CD4-positive, alpha-beta T cell treated with Interleukin-4 for 1 hour (primary cell): ENCODE measurements at regions not wholly inside any gene's neighbourhood (a gene's known extent, or its start where the extent isn't known, plus 50 kb on each side); places are given as distances from the start of the nearest gene placed in this dataset.

ENCODE experiments used
- DNase-seq, 2 donors: peaks; one replicate each; pipeline ENCODE4 v3.0.0-alpha.2; 2020 to 2022

DNA sequence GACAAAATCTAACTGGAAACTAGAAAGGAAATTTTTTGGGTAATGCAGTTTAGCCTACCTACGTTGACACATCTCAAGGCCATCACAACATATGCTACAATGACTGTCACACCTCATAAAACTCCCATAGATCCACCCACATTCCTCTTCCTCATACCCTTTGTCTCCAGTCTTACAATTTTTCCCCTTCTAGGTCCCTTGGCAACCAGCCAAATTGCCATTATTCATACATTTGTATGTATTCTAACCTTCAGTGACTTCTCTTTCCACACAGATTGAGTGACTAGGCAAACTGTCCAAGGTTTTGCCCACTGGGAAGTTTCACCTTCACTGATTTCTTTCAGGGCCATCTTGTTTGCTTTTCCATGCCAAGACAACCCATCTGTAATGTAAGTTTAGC, 100.5 kb upstream of the TPK1 start:
- DNase-seq = no peak

DNA sequence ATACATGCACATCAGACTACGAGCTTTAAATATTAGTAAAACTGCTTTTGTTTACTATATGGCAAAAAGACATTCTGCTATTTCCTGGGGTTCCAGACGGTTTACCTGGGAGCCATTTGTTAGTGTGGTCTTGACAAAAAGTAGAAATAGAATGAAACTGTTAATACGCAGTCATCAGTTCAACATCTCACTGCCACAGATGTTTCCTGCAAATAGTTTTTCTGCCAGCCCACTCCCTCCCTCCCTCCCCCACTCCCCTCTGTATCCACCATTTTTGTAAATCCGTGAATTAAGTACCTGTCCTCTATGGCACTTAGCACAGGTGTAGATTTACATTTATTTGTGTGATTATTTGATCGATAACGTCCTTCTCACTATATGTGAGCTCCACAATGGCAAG, 74.6 kb upstream of the TPK1 start:
- DNase-seq = no peak

DNA sequence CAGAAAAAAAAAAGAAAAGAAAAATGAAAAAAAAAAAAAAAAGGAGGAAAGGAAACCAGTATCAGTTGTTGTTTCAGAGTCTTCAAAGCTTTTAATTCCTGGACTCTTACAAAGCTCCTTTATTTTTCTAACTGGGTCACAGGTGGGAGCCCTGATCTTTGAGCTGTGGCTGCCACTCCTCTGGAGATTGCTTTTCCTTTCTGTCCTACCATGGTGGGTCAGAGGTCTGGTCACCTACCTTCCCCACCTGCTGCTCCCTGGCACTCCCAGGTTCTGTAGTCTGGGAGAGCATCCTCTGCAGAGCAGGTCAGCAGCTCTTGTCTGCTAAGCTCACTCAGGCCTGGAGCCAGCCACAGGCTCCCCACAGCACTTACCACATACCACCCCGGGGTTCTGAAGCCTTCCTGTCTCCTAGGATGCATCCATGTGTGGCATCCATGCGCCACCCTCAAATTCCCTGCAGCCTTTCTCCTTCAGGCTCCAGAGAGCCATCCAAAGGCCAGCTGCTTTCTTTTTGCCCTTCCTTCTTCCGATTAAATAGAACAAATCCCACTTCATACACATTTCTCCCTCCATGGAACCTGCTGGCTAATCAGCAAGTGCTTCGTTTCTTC, 73.2 kb upstream of the TPK1 start:
- no peak for DNase-seq

DNA sequence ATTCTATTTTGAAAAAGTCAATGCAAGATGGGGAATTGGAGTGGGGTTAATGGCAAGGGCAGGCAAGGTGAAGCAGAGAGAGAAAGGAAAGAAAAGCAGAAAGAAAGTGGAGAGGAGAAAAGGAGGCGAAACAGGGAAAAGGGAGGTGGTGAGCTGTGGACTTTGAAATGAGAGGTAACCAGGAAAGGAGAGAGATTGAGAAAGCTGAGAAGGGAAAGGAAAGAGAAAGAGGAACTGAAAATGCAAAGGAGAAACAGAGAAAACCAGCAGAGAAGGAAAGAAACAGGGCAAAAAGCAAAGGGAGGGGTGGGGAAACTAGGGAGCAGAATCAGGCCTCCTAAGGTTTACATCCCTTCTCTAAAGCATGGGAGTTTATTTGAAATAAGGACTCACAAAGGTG, 72.5 kb upstream of the TPK1 start:
- no peak for DNase-seq

DNA sequence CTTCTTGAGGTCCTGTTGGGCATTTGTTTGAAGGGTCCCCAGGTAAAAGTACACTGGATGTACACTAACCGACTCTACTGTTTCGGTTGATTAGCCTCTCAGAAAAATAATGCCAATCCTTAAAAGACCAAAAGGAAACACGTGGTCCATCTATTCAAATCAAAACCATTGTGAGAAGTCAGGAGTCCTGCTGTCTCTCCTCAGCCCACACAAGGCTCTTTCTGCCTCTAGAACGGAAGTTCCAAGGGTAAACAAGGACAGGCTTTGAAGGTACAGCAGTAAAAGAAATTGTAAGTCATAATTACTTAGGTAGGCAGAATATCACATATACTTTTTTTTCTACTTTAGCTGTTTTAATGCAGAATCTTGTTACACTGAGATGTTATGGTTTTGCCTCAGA, 71.7 kb upstream of the TPK1 start:
- DNase-seq = no peak

DNA sequence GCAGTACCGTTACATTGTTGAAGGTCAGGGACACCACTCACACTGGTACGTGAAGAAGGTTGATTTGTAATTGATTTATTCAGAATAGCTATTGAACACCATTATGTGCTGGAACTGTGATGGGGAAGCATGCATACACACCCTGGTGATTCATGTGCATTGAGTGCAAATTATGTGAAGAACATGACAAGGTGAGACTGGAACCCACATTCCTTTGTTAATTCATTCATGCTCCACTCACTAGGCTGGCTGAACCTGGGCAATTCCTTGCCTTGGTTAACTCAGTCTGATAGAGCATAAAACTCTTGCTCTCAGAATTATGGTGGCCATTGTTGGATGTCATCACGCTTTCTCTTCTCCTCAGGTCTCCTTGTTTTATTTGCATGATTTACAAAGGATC, 67.3 kb upstream of the TPK1 start:
- DNase-seq = no peak

DNA sequence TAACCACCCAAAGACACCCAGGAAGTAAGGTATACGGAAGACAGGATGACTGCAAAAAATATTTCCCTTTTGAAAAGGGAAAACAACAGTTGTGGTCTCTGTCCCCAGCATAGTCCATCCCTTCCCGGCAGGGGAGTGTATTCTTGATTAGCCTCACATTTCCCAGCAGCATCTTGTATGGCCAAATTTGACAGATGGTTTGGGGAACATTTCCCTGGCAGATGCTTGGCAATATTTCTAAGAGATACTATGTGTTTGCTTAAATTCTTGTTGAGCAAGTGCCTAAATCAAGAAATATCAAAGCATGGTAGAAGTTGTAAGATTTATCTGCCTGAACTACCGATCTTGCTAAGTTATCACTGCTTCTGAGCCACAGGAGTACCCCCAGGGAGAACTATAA, 56.9 kb upstream of the TPK1 start:
- no peak for DNase-seq
